ENCODE measurements at regions not wholly inside any gene's neighbourhood (a gene's known extent, or its start where the extent isn't known, plus 50 kb on each side); places are given as distances from the start of the nearest gene placed in this dataset.
"Not testable (repeated sequence)": the region's sequence is repeated elsewhere in the genome, so short reads cannot be mapped to it uniquely, and the experiment has no call there.

GRCh38 chr1:147348592-147348991, 106.1 kb downstream of the CHD1L start:
- DNase-seq (ENCODE audit: extremely low read depth, low read depth, low spot score): not testable (repeated sequence)

- no peak for DNase-seq (ENCODE audit: extremely low read depth, low read depth, low spot score)
These were observed 107.0 kb downstream of the CHD1L start for GRCh38 chr1:147349533-147349932.

GRCh38 chr1:147351140-147351835, 108.8 kb downstream of the CHD1L start:
- DNase-seq (ENCODE audit: extremely low read depth, low read depth, low spot score): no peak

- DNase-seq (ENCODE audit: extremely low read depth, low read depth, low spot score): no peak
These were observed 135.1 kb downstream of the CHD1L start for GRCh38 chr1:147377263-147378246.

- DNase-seq (ENCODE audit: extremely low read depth, low read depth, low spot score): no peak
These were observed 137.4 kb downstream of the CHD1L start for GRCh38 chr1:147379889-147380288.

- no peak for DNase-seq (ENCODE audit: extremely low read depth, low read depth, low spot score)
These were observed 142.3 kb downstream of the CHD1L start for GRCh38 chr1:147384804-147385203.

GRCh38 chr1:147388969-147389368, 146.5 kb downstream of the CHD1L start:
- DNase-seq (ENCODE audit: extremely low read depth, low read depth, low spot score): no peak

- DNase-seq (ENCODE audit: extremely low read depth, low read depth, low spot score): peak; percentile 9
These were observed 147.2 kb downstream of the CHD1L start for GRCh38 chr1:147389532-147390184.

- no peak for DNase-seq (ENCODE audit: extremely low read depth, low read depth, low spot score)
These were observed 147.7 kb downstream of the CHD1L start for GRCh38 chr1:147390185-147390542.

- no peak for DNase-seq (ENCODE audit: extremely low read depth, low read depth, low spot score)
These were observed 148.6 kb downstream of the CHD1L start for GRCh38 chr1:147391114-147391513.

GRCh38 chr1:147402326-147403045, 138.8 kb upstream of the BCL9 start:
- DNase-seq (ENCODE audit: extremely low read depth, low read depth, low spot score): not testable (repeated sequence)

- not testable (repeated sequence) for DNase-seq (ENCODE audit: extremely low read depth, low read depth, low spot score)
These were observed 137.0 kb upstream of the BCL9 start for GRCh38 chr1:147404344-147404743.

- no peak for DNase-seq (ENCODE audit: extremely low read depth, low read depth, low spot score)
These were observed 131.4 kb upstream of the BCL9 start for GRCh38 chr1:147409886-147410285.

GRCh38 chr1:147413110-147413605, 128.1 kb upstream of the BCL9 start:
- DNase-seq (ENCODE audit: extremely low read depth, low read depth, low spot score): no peak

- DNase-seq (ENCODE audit: extremely low read depth, low read depth, low spot score): no peak
These were observed 126.7 kb upstream of the BCL9 start for GRCh38 chr1:147414505-147415163.

GRCh38 chr1:147417024-147417423, 124.3 kb upstream of the BCL9 start:
- DNase-seq (ENCODE audit: extremely low read depth, low read depth, low spot score): no peak

- not testable (repeated sequence) for DNase-seq (ENCODE audit: extremely low read depth, low read depth, low spot score)
These were observed 118.0 kb upstream of the BCL9 start for GRCh38 chr1:147423100-147423827.

GRCh38 chr1:147434921-147435320, 106.4 kb upstream of the BCL9 start:
- no peak for DNase-seq (ENCODE audit: extremely low read depth, low read depth, low spot score)

GRCh38 chr1:147444381-147444780, 96.9 kb upstream of the BCL9 start:
- no peak for DNase-seq (ENCODE audit: extremely low read depth, low read depth, low spot score)

Measured in glomerular endothelial cell (primary cell).